ENCODE measurements at regions not wholly inside any gene's neighbourhood (a gene's known extent, or its start where the extent isn't known, plus 50 kb on each side); places are given as distances from the start of the nearest gene placed in this dataset.

- no peak for DNase-seq
Measured at GRCh38 chr3:177515786-177516157, 318.5 kb upstream of the TBL1XR1 start.

GRCh38 chr3:177516158-177517011, 319.1 kb upstream of the TBL1XR1 start:
- no peak for DNase-seq

GRCh38 chr3:177517906-177518305, 320.6 kb upstream of the TBL1XR1 start:
- no peak for DNase-seq

- DNase-seq, result no peak
Measured at GRCh38 chr3:177519588-177519987, 322.3 kb upstream of the TBL1XR1 start.

- DNase-seq, result no peak
Measured at GRCh38 chr3:177521305-177521704, 324.0 kb upstream of the TBL1XR1 start.

- no peak for DNase-seq
Measured at GRCh38 chr3:177522051-177522450, 324.8 kb upstream of the TBL1XR1 start.

GRCh38 chr3:177523067-177523675, 325.9 kb upstream of the TBL1XR1 start:
- DNase-seq, result no peak

GRCh38 chr3:177523872-177524438, 326.7 kb upstream of the TBL1XR1 start:
- no peak for DNase-seq

GRCh38 chr3:177524742-177525141, 327.5 kb upstream of the TBL1XR1 start:
- no peak for DNase-seq

GRCh38 chr3:177525414-177525813, 328.1 kb upstream of the TBL1XR1 start:
- no peak for DNase-seq

GRCh38 chr3:177525987-177526712, 328.9 kb upstream of the TBL1XR1 start:
- DNase-seq, result no peak

GRCh38 chr3:177527182-177527581, 329.9 kb upstream of the TBL1XR1 start:
- no peak for DNase-seq

- no peak for DNase-seq
Measured at GRCh38 chr3:177528306-177529070, 331.2 kb upstream of the TBL1XR1 start.

GRCh38 chr3:177529071-177529550, 331.8 kb upstream of the TBL1XR1 start:
- DNase-seq, result no peak

GRCh38 chr3:177529716-177530335, 332.5 kb upstream of the TBL1XR1 start:
- no peak for DNase-seq

- no peak for DNase-seq
Measured at GRCh38 chr3:177530908-177531307, 333.6 kb upstream of the TBL1XR1 start.

GRCh38 chr3:177536873-177537272, 339.6 kb upstream of the TBL1XR1 start:
- no peak for DNase-seq

- DNase-seq, result no peak
Measured at GRCh38 chr3:177537612-177538011, 340.3 kb upstream of the TBL1XR1 start.

GRCh38 chr3:177538048-177538749, 340.9 kb upstream of the TBL1XR1 start:
- DNase-seq, result peak; percentile 53

GRCh38 chr3:177538750-177539730, 341.8 kb upstream of the TBL1XR1 start:
- no peak for DNase-seq

Measured in hindlimb muscle (tissue), 1 donor.